GM21528 (cell line): ENCODE measurements at regions not wholly inside any gene's neighbourhood (a gene's known extent, or its start where the extent isn't known, plus 50 kb on each side); places are given as distances from the start of the nearest gene placed in this dataset.
"Not testable (repeated sequence)": the region's sequence is repeated elsewhere in the genome, so short reads cannot be mapped to it uniquely, and the experiment has no call there.

ENCODE experiments used
- ATAC-seq: cut with Tn5 transposase; IDR thresholded peaks from one replicate; pipeline ENCODE4 v1.9.1; 2021; ENCODE audit warnings: mild to moderate bottlenecking, moderate library complexity; ENCODE audit not compliant: unreplicated experiment, low FRiP score

DNA sequence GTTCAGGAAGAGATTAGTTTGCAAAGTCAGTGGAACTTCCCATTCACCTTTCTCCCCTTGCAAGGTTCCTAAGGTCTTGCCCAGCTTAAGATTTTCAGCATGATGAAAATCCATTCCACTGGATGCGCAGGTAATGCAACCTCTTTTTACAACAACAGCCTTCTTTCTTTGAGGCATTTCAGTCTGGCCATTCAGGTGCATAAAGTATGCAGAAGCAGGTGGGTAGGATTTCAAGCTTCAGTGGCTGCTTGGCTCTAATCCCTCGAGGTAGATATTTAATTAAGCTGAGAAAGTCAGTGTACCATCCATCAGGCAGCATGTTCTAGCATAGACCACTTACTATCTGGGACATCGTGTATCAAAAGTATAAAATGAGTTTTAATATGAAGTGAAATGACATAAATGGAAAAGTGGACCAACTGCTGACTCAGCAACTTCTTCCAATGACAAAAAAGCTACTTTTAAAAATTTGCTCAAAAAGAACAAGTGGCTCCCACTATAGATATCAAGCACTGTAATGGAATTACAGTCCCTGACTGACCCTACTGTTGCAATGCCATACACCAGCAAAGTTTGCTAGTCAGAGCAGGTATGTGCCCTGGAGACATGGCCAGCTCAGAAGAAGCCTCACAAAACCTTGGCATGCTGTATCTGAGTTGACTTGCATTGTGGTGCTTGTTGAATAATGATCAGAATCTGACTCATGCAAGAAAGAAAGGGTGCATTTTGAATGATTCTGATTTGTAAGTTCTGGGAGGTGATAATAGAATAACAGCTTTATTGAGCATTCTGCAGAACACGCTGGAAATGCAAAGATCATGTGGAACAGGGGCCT, 459.9 kb upstream of the MCTP2 start:
- ATAC-seq = no peak

DNA sequence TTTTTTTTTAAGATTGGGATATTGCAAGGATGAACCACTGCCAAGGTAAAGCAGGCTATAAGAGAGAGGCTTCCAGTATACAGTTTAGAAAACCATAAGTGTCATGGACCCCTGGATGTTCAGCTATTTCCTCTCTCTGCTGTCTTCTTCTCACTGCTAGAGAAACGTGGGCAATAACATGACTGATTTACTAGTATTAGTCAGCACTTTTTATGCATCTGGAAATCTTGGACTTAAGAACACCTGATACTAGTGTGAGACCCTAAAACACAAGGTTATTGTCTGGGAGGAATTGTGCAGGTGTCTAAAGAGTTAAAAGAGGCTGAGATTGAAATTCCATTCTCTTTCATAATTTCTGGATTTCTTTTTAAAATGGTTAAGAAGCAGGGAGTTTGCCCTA, 460.6 kb upstream of the MCTP2 start:
- ATAC-seq = no peak

DNA sequence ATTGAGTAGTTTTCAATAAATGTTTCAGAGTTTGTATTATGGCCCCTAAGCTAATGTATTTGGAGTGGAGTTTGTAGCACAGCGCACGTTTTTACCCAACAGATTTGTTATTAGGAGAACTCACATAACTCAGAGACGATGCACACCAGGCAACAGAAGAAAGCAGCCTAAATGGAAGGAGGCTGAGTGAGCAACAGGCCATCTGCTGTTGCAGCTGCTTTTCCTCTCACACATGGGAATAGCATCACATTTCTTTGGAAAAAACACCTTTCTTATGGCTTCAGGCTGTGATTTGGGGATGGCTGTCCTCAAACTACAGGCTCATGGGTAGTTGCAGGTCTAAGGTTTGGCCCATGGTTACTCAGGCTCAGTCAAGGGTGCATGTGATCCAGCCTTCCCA, 469.3 kb upstream of the MCTP2 start:
- ATAC-seq = no peak

DNA sequence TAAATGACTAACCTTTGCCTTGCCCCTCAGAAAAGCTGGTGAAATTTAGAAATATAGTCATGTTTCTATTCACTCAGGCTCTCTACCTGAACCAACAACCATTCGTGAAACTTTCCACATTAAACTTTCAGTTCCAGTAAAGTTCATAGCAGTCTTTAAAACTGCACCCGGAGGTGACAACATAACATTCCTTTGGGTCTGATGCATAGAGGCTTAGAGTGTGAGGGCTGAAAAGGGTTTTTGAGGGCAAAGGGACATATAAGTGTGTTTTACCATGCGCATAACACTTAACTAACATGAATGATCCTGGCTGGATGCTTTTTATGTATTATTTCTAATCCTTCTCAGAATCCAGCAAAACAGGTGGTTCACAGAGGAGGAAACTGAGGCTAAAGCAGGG, 471.7 kb upstream of the MCTP2 start:
- no peak for ATAC-seq

DNA sequence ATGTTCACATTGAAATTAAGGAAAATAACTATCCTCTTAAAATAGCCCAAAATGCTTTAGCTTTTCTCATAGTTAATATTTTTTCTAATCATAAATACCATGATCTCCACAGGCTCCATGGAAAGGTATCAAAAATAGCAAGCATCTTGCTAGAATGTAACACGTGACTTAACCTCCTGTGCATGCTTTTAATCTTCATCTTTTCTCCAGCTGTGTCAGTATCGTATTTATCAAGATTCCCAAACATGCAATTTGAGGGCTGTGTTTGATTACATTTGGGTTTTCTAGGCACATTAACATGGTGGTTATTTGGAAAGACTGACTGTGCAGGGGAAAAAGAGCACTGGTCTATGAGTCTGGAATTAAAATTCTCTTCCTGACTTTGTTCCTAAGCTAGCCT, 472.5 kb upstream of the MCTP2 start:
- ATAC-seq = no peak

DNA sequence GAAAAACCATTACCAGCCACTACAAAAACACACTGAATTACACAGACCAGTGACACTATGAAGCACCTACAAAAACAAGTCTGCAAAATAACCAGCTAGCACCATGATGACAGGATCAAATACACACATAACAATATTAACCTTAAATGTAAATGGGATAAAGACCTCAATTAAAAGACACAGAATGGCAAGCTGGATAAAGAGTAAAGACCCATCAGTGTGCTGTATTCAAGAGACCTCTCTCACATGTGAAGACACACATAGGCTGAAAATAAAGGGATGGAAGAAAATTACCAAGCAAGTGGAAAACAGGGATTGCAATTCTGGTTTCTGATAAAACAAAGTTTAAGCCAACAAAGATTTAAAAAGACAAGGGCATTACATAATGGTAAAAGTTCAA, 482.7 kb upstream of the MCTP2 start:
- no peak for ATAC-seq

DNA sequence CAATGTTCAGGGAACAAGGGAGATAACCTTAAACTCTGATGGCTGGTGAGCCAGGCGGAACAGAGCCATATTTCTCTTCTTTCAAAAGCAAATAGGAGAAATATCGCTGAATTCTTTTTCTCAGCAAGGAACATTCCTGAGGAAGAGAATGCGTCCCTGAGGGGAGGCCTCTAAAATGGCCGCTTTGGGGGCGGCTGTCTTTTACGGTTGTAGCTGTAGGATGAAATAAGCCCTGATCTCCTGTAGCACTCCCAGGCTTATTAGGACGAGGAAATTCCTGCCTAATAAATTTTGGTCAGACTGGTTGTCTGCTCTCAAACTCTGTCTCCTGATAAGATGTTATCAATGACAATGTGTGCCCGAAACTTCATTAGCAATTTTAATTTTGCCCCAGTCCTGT, 496.4 kb upstream of the MCTP2 start:
- not testable (repeated sequence) for ATAC-seq

DNA sequence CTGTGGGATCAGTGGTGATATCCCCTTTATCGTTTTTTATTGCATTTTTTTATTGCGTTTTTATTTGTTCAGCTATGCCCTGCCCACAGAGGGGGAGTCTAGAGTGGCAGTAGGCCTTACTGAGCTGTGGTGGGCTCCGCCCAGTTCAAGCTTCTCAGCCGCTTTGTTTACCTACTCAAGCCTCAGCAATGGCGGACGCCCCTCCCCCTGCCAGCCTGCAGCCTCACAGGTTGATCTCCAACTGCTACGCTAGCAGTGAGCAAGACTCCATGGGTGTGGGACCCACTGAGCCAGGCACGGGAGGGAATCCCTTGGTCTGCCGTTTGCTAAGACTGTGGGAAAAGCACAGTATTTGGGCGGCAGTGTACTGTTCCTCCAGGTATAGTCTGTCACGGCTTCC, 500.6 kb upstream of the MCTP2 start:
- ATAC-seq = no peak

DNA sequence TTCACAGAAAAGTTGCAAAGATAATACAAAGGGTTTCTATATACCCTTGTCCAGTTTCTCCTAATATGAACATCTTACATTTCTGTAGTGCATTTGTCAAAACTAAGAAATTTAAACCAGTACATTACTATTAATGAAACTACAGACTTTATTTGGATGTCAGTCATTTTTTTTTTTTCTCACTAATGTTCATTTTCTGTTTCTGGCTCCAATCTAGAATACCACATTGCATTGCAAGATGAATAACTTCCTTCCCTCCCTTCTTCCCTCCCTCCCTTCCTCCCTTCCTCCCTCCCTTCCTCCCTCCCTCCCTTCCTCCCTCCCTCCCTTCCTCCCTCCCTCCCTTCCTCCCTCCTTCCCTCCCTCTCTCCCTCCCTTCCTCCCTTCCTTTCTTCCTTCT, 509.2 kb upstream of the MCTP2 start:
- ATAC-seq = no peak

DNA sequence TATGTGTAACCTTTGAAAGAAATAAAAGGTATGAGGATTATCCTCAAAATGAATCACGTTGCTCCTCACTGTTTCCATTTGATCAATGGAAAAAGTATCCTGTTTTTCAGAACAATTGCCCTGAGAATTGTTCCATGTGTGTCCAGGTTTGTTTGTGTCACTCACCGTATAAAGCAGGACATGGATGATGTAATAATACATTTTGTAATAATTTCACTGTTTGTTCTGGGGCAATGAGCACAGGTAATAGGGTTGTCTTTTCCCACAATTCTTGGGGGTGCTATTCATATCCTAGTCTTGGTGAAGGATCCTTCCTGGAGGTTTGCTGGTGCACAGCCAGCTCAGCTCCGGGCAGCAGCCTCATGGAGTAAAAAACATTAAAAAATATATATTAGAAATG, 510.8 kb upstream of the MCTP2 start:
- no peak for ATAC-seq

DNA sequence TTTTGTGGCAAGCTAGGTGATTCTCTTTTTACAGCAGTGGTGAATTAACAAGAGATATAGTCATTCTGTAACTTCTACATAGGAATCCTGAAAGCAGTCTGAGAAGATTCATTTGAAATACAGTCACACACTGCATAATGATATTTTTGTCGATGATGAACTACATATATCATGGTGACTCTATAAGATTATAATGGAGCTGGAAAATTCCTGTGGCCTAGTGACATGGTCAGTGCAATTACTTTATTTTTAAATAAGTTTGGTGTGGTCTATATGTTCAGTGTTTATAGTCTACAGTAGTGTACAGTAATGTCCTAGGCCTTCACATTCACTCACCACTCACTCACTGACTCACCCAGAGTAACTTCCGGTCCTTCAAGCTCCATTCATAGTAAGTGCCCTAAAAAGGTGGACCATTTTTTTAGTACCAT, 511.4 kb upstream of the MCTP2 start:
- no peak for ATAC-seq

DNA sequence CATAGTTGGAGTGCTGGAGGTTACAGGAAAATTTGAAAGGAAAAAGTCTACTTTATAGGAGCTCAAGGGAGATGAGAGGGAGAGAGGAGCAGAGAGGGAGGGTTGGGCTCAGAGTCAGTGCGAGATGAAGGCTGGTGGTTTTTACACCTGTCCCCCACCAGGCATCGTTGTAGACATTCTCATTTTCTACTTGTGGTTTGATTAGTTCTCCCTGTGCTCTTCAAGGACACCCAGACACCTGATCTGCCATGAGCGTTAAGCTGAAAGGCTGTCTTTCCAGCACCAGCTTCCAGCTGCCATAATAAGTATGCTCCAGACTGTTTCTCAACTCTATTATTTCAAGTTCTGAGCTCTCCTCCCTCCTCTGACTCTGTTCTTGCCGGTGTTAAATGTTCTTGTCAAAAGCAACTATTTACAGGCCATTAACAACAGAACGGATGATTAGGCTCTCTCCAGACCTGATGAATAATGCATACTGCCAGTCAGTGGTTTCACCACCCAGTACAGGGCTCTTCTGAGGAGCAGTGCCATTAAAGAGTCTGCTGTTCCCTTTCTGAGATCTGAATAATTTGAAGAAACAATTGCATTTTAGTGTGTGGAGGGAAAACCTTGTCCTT, 514.6 kb upstream of the MCTP2 start:
- no peak for ATAC-seq

DNA sequence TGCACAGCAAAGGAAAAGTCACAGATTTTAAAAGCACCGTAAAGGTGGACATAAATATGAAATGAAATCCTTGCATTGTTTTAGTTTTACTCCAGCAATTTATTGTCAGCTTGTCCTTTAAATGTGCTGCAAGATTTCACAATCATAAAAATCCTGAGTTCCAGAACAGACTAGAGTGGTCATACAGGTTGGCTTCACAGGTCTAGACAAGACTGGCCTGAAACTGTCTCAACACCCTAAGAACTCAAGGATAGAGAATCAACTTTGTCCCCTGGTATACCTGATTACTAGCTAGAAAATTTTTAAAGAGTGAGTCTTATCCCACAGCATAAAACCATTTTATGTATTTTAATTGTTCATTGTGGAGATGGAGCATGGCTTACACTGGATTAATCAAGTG, 521.7 kb upstream of the MCTP2 start:
- no peak for ATAC-seq

DNA sequence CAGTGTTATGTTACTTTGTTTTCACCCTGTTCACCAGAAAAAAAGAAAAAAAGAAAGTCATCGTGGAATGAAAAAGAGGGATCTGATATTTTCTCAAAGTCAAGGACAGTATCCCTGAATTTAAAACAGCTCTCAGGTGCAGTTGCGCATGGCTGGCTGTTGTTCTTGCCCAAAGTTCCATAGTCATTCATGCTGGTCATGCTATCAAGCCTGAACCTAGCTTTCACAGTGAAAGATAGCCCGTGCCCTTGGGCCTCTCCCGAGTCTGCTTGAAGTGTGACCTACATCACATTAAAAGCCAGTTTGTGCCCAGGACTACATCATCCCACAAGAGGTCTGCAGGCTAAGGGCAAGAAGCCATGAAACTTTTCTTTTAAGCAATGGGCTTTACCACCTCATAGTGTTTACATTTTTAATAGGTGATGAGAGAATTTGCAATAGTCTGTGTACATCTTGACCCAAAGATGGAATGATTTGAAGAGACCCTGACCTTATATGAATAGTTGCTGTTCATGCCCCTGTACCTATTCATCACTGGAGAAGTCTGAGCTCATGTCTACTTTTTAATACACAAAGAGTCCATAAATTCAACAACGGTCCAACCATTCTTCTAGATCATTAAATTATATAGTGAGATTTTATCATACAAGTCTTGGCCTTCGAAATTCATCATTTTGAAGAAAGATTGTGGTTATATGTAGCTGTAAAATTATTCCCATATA, 522.5 kb upstream of the MCTP2 start:
- ATAC-seq = no peak

DNA sequence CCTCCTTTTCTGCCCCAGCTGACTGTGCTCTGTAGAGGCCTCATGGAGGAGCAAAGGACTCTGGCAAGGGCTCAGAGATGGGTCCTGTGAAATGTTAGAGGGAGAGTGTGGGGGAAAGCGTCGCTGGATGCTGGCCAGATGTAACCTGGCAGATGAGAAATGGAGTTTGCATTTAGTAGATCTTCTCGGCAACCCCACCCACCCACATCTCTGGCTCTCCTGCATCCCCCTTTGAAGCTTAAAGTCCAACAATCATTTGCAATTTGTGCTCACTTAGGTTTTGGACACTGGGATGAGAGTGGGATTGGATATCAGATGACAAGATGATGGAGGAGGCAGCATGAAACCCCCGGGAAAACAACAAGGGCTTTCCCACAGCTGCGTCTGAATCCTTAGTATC, 523.6 kb upstream of the MCTP2 start:
- ATAC-seq = no peak

DNA sequence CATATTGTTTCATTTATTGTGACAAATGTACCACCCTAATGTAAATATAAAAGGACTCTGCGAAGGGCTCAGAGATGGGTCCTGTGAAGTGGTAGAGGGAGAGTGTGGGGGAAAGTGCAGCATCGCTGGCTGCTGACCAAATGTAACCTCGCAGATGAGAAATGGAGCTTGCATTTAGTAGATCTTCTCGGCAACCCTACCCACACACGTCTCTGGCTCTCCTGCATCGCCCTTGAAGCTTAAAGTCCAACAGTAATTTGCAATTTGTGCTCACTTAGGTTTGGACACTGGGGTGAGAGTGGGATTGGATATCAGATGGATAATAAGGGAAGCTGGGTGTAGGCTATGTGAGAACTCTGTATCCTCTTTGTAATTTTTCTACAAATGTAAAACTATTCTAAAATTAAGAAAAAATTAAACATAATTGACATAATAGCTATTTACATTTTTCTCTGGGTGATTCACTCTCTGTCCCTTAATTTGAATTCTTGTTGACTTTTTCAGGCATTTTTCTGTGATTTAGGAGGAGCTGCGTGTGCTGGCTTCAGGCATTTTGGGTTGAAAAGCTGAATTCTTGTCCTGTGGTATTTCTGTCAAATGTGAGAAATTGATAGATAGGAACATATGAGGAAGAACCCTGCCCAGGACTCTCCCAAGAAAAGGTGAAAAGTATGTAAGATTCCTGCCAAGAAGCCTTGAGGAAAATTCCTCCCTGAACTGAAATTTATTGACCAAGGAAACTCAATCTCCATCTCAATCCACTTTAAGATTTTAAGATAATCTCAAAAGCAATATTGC, 524.7 kb upstream of the MCTP2 start:
- ATAC-seq = no peak

DNA sequence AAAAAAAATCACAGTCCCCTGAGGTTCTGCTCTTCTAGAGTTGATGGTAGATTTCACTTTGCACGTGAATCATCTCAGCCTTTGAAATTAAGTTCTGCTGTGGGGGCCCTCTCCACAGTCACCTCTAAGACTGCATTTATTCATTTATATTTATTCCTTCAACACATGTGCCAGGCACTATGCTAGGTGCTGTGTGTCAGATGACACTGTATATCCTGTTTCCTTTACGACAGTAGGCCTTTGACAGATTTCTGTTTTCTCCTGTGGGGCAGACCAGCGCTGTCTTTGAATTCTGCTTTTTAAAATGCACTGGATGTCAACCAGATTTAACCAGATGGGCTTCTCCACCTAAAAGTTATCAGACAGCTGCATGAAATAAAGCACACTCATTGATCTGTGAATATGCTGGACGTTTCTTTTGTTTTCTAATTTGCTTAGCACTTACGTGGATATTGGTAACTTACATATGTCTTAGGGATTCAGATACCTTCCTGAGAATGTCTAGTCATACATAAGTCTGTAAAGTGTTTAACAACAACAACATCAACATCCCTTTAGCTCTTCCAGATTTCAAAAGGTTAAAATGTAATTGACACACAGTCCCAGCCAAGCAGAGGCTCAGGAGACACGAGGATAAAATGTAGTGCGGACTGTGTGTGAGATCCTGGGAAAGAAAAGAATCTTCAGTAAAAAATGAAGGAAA, 525.5 kb upstream of the MCTP2 start:
- ATAC-seq = no peak

DNA sequence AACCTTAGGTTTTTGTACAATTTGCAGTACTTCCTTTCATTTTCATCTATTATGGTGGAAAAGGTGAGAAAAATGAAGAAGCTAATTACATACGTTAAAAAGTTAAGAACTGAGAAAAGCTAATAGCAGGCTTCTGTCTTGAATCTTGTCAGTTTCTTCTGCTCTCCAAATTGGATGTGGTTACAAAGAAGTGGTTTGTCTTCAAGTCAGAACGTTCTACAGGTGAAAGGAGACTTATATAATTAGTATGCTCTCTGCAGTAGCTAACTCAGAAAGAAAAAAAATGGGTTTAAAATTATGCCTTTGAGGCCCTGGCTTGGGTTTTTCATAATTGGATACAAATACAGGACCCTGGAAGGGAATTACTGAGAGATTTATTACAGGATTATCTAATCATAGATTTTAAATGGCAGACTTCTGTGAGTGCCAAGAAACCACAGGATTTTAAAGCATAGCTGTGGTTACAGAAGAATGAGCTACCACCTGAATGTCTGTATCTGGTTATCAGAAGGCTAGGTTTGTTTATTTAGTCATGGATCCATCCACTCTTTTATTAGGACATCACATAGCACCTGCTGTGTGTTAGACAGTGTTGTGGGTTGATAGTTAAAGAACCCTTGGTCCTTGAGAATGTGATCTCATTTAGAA, 528.1 kb upstream of the MCTP2 start:
- ATAC-seq = no peak

DNA sequence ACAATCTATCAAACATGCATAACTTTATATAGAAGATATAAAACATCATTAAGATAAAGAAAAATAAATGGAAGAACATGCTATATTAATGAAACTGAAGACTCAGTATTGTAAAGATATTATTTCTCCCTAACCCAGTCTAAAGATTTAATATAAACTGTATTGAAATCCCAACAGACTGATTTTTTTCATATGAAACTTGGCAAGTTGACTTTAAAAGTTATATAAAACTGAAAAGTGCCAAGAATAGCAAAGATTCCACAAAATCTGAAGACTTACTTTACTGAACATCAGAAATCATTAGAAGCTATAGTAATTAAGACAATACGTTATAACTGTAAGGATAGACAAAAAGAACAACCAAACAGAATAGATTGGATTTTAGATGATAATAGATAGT, 531.3 kb upstream of the MCTP2 start:
- no peak for ATAC-seq

DNA sequence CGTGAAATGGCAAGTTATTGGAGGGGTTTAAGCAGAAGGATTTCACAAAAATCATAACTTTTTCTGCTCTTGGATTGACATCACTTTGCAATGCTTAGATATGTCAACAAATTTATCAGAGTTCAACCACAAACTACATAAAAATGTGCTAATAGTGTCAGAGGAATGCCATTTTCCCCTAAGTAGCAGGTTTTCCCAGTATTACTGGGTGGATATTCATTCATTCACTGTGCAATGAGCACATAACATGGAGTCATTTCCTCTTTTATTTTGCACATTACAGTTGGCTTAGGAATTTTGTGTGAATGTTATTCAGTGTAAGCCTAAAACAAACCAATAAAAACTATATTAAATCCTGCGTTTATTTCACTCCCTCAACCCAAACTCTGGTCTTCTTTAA, 537.3 kb upstream of the MCTP2 start:
- no peak for ATAC-seq
